ENCODE measurements at regions not wholly inside any gene's neighbourhood (a gene's known extent, or its start where the extent isn't known, plus 50 kb on each side); places are given as distances from the start of the nearest gene placed in this dataset.

GRCh38 chr3:130260918-130261317 lies 84.6 kb upstream of the COL6A5 start:
- Histone ChIP-seq H4K20me1 (ENCODE audit: insufficient read depth, low read length) (no peaks in the 10 kb centered on the region), H3K27ac (ENCODE audit: insufficient read depth, low read length) (no peak overlapping the region), H2AK5ac (ENCODE audit: low read depth, low read length) (no peak overlapping the region), H3K56ac (ENCODE audit: extremely low read depth, insufficient read depth, low read length) (no peak overlapping the region), H3K4ac (ENCODE audit: low read depth, low read length) (no peak overlapping the region), H4K91ac (ENCODE audit: insufficient read depth, low read depth, low read length) (no peak overlapping the region), H3K23ac (ENCODE audit: low read depth, low read length) (no peak overlapping the region), H2BK5ac (ENCODE audit: low read depth, low read length, poor library complexity, severe bottlenecking) (no peak overlapping the region), H3K18ac (ENCODE audit: low read depth, low read length) (no peak overlapping the region), H2BK120ac (ENCODE audit: low read depth, low read length) (no peak overlapping the region), H3K4me1 (ENCODE audit: control insufficient read depth, insufficient read depth, low read length) (no peaks in the 10 kb centered on the region), H3K27me3 (ENCODE audit: control insufficient read depth, insufficient read depth, low read length) (no peaks in the 10 kb centered on the region), H3K9me1 (ENCODE audit: insufficient read depth, low read length) (no peaks in the 10 kb centered on the region), H2AFZ (replicated peaks; ENCODE audit: low read length, poor library complexity) (no peak overlapping the region), H3K9ac (ENCODE audit: low read depth, low read length) (no peak overlapping the region), H3K4me3 (ENCODE audit: insufficient read depth, low read depth, low read length) (no peak overlapping the region), H2BK15ac (ENCODE audit: low read depth, low read length) (no peak overlapping the region), H4K8ac (ENCODE audit: low read depth in 2 of 2, low read length in 2 of 2) (no peak overlapping the region), H3K36me3 (ENCODE audit: control insufficient read depth, insufficient read depth, low read length) (no peaks in the 10 kb centered on the region), H3K9me3 (ENCODE audit: control insufficient read depth, insufficient read depth, low read length) (no peaks in the 10 kb centered on the region), H4K5ac (ENCODE audit: low read depth, low read length) (no peak overlapping the region), H3K4me2 (ENCODE audit: low read depth, low read length) (no peak overlapping the region), H3K14ac (replicated peaks; ENCODE audit: low read depth, low read length) (no peak overlapping the region), H3K79me1 (ENCODE audit: low read depth in 1 of 2, low read length in 2 of 2) (no peaks in the 10 kb centered on the region), H2BK20ac (ENCODE audit: low read depth, low read length) (no peak overlapping the region), H2AK9ac (replicated peaks; ENCODE audit: low read depth, low read length, poor library complexity) (no peak overlapping the region)
- dilution Hi-C loops (cut with HindIII; ENCODE audit: low sequenced_read_pairs, unreplicated experiment) (no loop called here), in situ Hi-C loops (cut with MboI; ENCODE audit: low sequenced_read_pairs) (no loop called here), intact Hi-C loops (cut with micrococcal nuclease) (no loop called here)
- no TSS peak for BruUV-seq (replicated peaks)
- POLR2A ChIA-PET (ENCODE audit: unreplicated experiment): no interaction called here
- WGBS, 2 experiments (ENCODE audit: extremely low coverage in 2 of 2, insufficient read length in 1 of 2): 68% methylated on average over 3 of the region's 5 CpGs; no CpG with 5 or more reads in 1 of the 2 experiments
- CTCF ChIA-PET: interaction anchor here (0.6 kb wide), 2 partner anchors 144 to 1469 kb away, joined by 3 to 4 read pairs; no protein-coding TSS in a partner anchor
- ATAC-seq (ENCODE audit: low read depth) (no peak), DNase-seq (no peak)
- TF ChIP-seq ELK1 (IDR thresholded peaks at IDR 0.05; ENCODE audit: borderline replicate concordance, low read depth, low read length): no peak
- no peak for TF ChIP-seq CHD1 (IDR thresholded peaks at IDR 0.05; ENCODE audit: low read depth, low read length)
- no peak for TF ChIP-seq MAZ (IDR thresholded peaks at IDR 0.05; ENCODE audit: borderline replicate concordance, low read depth, low read length)
- TF ChIP-seq POLR2A (IDR thresholded peaks at IDR 0.05; ENCODE audit: low read depth, low read length): no peak
- TF ChIP-seq NFE2L2 (IDR thresholded peaks at IDR 0.05; ENCODE audit: low read depth, low read length): no peak
- no peak for TF ChIP-seq RAD21 (IDR thresholded peaks at IDR 0.05; ENCODE audit: low read length)
- TF ChIP-seq CEBPB (IDR thresholded peaks at IDR 0.05; ENCODE audit: low read depth, low read length): no peak
- TF ChIP-seq, protein P1, sequence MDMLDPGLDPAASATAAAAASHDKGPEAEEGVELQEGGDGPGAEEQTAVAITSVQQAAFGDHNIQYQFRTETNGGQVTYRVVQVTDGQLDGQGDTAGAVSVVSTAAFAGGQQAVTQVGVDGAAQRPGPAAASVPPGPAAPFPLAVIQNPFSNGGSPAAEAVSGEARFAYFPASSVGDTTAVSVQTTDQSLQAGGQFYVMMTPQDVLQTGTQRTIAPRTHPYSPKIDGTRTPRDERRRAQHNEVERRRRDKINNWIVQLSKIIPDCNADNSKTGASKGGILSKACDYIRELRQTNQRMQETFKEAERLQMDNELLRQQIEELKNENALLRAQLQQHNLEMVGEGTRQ (IDR thresholded peaks at IDR 0.05; ENCODE audit: low read depth, low read length): no peak
- TF ChIP-seq FOS (IDR thresholded peaks at IDR 0.05; ENCODE audit: low read depth, low read length): no peak
- no peak for TF ChIP-seq MXI1 (IDR thresholded peaks at IDR 0.05; ENCODE audit: borderline replicate concordance, low read depth, low read length)
- TF ChIP-seq BHLHE40 (IDR thresholded peaks at IDR 0.05; ENCODE audit: low read depth, low read length): no peak
- TF ChIP-seq RCOR1 (IDR thresholded peaks at IDR 0.05; ENCODE audit: insufficient replicate concordance, low read length): no peak
